GM12891 (cell line): ENCODE measurements at regions not wholly inside any gene's neighbourhood (a gene's known extent, or its start where the extent isn't known, plus 50 kb on each side); places are given as distances from the start of the nearest gene placed in this dataset.
"Not testable (repeated sequence)": the region's sequence is repeated elsewhere in the genome, so short reads cannot be mapped to it uniquely, and the experiment has no call there.

Source experiments
- POLR2A ChIP-seq: IDR thresholded peaks from 2 replicates; pipeline ENCODE4 v1.6.1; 2011; ENCODE audit warnings: low read depth, low read length, control low read depth
- POLR2AphosphoS5 ChIP-seq: IDR thresholded peaks from 2 replicates; pipeline ENCODE4 v1.6.1; 2011; ENCODE audit warnings: low read depth, low read length, control low read depth
- POU2F2 ChIP-seq: IDR thresholded peaks from 2 replicates; pipeline ENCODE4 v1.6.1; 2011; ENCODE audit warnings: low read depth, mild to moderate bottlenecking, control low read depth, low read length, moderate library complexity
- SPI1 ChIP-seq: IDR thresholded peaks from 2 replicates; pipeline ENCODE4 v1.6.1; 2011; ENCODE audit warnings: low read depth, low read length, control low read depth
- TAF1 ChIP-seq: IDR thresholded peaks from 2 replicates; pipeline ENCODE4 v1.6.1; 2011; ENCODE audit warnings: low read depth, low read length, control low read depth

- not testable (repeated sequence) for TF ChIP-seq POLR2AphosphoS5, TAF1, SPI1, POLR2A, POU2F2
Observed at GRCh38 chr6:15193451-15193850, 52.4 kb upstream of the JARID2 start.
